ENCODE measurements at regions not wholly inside any gene's neighbourhood (a gene's known extent, or its start where the extent isn't known, plus 50 kb on each side); places are given as distances from the start of the nearest gene placed in this dataset.

- no peaks in the 10 kb centered on the region for H3K36me3 ChIP-seq (ENCODE audit: insufficient read depth, low read length)
- no peaks in the 10 kb centered on the region for H3K4me1 ChIP-seq (ENCODE audit: insufficient read depth, low read length)
- H3K27ac ChIP-seq (ENCODE audit: low read depth, low read length), result no peak overlapping the region
- H3K27me3 ChIP-seq (ENCODE audit: insufficient read depth, low read length), result no peaks in the 10 kb centered on the region
- H4K20me1 ChIP-seq (ENCODE audit: insufficient read depth, low read length), result no peaks in the 10 kb centered on the region
- H2AFZ ChIP-seq (ENCODE audit: low read length), result no peak overlapping the region
- no peak for DNase-seq (ENCODE audit: insufficient read length, low spot score, missing footprints)
- H3K4me3 ChIP-seq (ENCODE audit: insufficient read depth, low read length), result no peak overlapping the region
- no peaks in the 10 kb centered on the region for H3K79me2 ChIP-seq (ENCODE audit: insufficient read depth, low read length)
- TF ChIP-seq CTCF (IDR thresholded peaks at IDR 0.05; ENCODE audit: extremely low read depth, low read depth, low read length), result no peak
- H3K4me2 ChIP-seq (ENCODE audit: insufficient read depth, low read length), result no peak overlapping the region
- H3K9me3 ChIP-seq (ENCODE audit: low read depth, low read length), result no peaks in the 10 kb centered on the region
Measured at GRCh38 chr5:97666783-97667182, 483.7 kb upstream of the RIOK2 start.

GRCh38 chr5:97670447-97670846 lies 487.4 kb upstream of the RIOK2 start:
- no peak for TF ChIP-seq CTCF (IDR thresholded peaks at IDR 0.05; ENCODE audit: extremely low read depth, low read depth, low read length)
- Histone ChIP-seq H2AFZ (ENCODE audit: low read length) (no peak overlapping the region), H3K4me3 (ENCODE audit: insufficient read depth, low read length) (no peak overlapping the region), H3K4me1 (ENCODE audit: insufficient read depth, low read length) (no peaks in the 10 kb centered on the region), H3K27ac (ENCODE audit: low read depth, low read length) (no peak overlapping the region), H3K79me2 (ENCODE audit: insufficient read depth, low read length) (no peaks in the 10 kb centered on the region), H3K4me2 (ENCODE audit: insufficient read depth, low read length) (no peak overlapping the region), H3K9me3 (ENCODE audit: low read depth, low read length) (no peaks in the 10 kb centered on the region), H4K20me1 (ENCODE audit: insufficient read depth, low read length) (no peaks in the 10 kb centered on the region), H3K36me3 (ENCODE audit: insufficient read depth, low read length) (no peaks in the 10 kb centered on the region), H3K27me3 (ENCODE audit: insufficient read depth, low read length) (no peaks in the 10 kb centered on the region)
- no peak for DNase-seq (ENCODE audit: insufficient read length, low spot score, missing footprints)

- Histone ChIP-seq H3K4me2 (ENCODE audit: insufficient read depth, low read length) (no peak overlapping the region), H3K79me2 (ENCODE audit: insufficient read depth, low read length) (no peaks in the 10 kb centered on the region), H3K4me3 (ENCODE audit: insufficient read depth, low read length) (no peak overlapping the region), H3K36me3 (ENCODE audit: insufficient read depth, low read length) (no peaks in the 10 kb centered on the region), H3K4me1 (ENCODE audit: insufficient read depth, low read length) (no peaks in the 10 kb centered on the region), H3K27ac (ENCODE audit: low read depth, low read length) (no peak overlapping the region), H3K9me3 (ENCODE audit: low read depth, low read length) (no peaks in the 10 kb centered on the region), H3K27me3 (ENCODE audit: insufficient read depth, low read length) (no peaks in the 10 kb centered on the region), H2AFZ (ENCODE audit: low read length) (no peak overlapping the region), H4K20me1 (ENCODE audit: insufficient read depth, low read length) (no peaks in the 10 kb centered on the region)
- DNase-seq (ENCODE audit: insufficient read length, low spot score, missing footprints), result no peak
- TF ChIP-seq CTCF (IDR thresholded peaks at IDR 0.05; ENCODE audit: extremely low read depth, low read depth, low read length), result no peak
Measured at GRCh38 chr5:97676608-97677007, 493.6 kb upstream of the RIOK2 start.

GRCh38 chr5:97694091-97694490 lies 511.0 kb upstream of the RIOK2 start:
- no peak for DNase-seq (ENCODE audit: insufficient read length, low spot score, missing footprints)
- H4K20me1 ChIP-seq (ENCODE audit: insufficient read depth, low read length), result no peaks in the 10 kb centered on the region
- no peaks in the 10 kb centered on the region for H3K4me1 ChIP-seq (ENCODE audit: insufficient read depth, low read length)
- TF ChIP-seq CTCF (IDR thresholded peaks at IDR 0.05; ENCODE audit: extremely low read depth, low read depth, low read length), result no peak
- H3K4me2 ChIP-seq (ENCODE audit: insufficient read depth, low read length), result no peak overlapping the region
- no peak overlapping the region for H3K27ac ChIP-seq (ENCODE audit: low read depth, low read length)
- H3K36me3 ChIP-seq (ENCODE audit: insufficient read depth, low read length), result no peaks in the 10 kb centered on the region
- H3K4me3 ChIP-seq (ENCODE audit: insufficient read depth, low read length), result no peak overlapping the region
- no peaks in the 10 kb centered on the region for H3K27me3 ChIP-seq (ENCODE audit: insufficient read depth, low read length)
- no peaks in the 10 kb centered on the region for H3K9me3 ChIP-seq (ENCODE audit: low read depth, low read length)
- peak overlapping the region; percentile 28 for H2AFZ ChIP-seq (ENCODE audit: low read length)
- no peaks in the 10 kb centered on the region for H3K79me2 ChIP-seq (ENCODE audit: insufficient read depth, low read length)

Measured in osteoblast (primary cell).